Activated CD8-positive, alpha-beta memory T cell treated with anti-CD3 and anti-CD28 coated beads for 48 hours (primary cell): ENCODE measurements at regions not wholly inside any gene's neighbourhood (a gene's known extent, or its start where the extent isn't known, plus 50 kb on each side); places are given as distances from the start of the nearest gene placed in this dataset.

Experiments used
- DNase-seq, 3 experiments: peaks; one replicate each; pipeline ENCODE4 v3.0.0-alpha.2; 2020; ENCODE audit warnings: low read depth in 2 of 3, low spot score in 2 of 3

DNA sequence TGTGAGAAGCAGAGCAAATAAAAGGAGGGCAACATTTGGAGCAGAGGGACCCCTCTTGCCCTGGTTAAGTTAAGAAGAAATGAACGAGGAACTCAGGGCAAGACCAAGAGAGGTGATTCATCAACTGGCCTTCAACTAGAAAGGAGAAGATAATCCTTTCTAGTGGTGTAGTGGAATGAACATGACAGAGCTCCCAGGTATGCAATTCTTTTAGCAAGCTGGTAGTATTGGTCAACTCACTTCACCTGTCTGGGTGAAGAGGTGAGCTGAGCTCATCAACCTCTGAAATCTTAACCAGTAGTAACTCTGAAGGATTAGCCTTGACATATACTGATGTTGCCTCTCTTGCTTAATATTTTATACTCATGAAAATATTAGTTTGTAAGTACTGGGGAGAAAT is 1024.7 kb upstream of the GOT2 start:
- DNase-seq = no peak

DNA sequence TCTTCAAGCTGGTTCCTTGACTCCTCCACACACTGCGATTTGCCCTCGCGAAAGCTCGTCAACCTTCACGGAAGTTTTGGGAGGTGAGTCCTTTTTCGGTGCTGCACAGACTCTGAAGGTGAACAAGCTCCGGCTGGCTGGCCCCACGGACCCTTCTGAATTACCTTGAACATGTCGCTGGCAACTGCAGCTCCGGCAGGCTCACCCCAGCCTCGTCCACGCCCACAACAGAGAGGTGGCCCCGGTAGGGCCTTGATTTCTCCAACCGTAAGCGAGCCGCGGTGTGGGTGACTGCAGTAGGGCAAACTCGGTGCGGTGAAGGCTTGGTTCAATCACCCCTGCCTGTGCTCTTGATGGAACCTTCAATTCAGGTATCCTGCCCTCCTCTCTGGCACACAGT is 1020.7 kb upstream of the GOT2 start:
- DNase-seq = no peak

DNA sequence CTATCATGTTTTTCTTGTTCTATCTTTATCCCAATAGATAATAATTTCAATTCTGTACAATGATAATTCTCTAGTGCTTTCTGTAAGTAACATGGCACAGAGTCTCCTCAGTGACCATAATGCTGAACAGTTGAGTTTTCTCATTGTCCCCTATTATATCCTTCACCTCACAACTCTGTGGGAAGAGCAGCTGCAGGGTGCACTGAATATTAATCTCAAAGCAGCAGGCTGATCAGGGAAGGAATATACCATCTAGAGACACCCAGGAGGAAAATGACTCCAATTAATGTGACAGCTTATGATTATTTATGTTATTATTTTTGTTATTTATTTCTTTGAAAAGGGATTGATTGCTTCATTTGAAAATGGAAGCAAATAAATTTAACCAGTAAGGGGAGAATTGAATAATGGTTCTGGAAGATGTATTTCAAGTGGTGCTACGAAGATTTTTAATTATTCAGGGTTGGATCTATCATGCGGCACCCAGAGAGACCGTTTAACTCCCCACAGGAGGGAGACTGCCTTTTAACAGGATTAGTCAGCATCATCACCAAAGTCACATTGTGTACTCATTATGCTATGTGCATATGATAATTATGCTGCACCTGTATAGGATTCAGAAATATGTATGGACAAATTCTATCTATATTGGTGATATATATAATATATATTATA is 1015.7 kb upstream of the GOT2 start:
- DNase-seq = no peak

DNA sequence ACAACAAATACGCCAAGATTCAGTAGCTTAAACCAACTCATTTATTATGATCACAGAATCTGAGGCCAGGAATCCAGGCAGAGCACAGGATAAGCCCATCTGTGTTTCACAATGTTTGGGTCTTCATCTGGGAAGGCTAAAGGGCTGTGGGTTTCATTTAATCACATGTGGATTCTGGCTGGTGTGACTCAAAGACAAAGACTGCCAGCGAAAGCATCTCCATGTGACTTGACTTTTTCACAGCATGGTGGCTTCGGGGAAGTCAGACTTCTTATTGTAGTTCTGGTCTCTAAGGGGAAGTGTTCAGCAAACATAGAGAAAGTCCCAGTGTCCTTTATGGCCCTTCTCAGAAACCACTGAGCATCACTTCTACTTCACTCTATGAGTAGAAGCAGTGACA is 1014.4 kb upstream of the GOT2 start:
- no peak for DNase-seq

DNA sequence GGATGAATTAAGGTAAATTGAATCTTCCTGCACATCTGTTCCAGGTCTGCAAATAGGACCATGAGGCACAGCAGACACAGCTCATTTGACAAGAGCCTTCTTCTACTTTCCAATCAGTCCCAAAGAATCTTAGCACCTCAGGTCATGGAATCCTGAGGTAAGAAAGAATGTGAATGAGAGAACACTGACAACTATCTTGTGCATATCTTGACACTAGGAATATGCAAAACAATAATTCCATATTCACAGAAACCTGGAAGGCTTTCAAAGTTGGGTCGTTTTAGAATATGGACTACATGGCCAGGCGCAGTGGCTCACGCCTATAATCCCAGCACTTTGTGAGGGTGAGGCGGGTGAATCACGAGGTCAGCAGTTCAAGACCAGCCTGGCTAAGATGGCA is 1009.4 kb upstream of the GOT2 start:
- no peak for DNase-seq

DNA sequence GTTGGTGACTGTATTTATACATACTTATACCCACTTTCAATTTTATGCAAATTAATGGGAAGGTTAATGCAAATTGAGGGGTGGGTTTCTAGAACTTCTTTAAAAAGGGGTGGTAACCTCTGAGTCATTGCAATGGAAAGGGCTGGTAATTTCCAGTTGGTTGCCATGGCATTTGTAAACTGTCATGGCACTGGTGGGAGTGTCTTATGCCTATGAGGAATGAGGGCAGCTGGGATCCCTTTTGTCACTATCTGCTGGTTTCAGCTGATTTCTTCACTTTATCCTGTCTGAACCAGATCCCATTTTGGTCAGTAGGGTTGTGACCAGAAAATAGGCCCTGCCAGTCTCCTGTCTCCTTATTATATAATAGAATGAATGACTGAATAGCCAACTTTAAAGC is 1006.7 kb upstream of the GOT2 start:
- DNase-seq = no peak

DNA sequence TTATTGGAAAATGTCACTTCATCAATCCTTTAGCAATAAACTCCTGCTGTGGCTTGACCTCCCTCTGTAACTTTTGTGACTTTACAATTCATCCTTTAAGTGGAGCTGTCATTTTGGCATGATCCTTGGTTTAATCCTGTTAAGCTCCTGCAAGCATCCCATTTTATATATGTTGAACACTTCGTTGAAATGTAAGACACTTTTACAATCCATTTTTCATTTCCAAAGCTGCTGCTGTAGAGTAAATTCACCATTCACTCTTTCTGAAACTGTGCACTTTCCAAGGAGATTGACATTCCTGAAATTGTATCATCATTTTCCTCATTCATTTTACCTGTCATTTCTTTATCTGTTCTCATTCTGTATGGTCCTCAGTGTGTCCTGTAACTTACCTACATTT is 1003.2 kb upstream of the GOT2 start:
- no peak for DNase-seq

DNA sequence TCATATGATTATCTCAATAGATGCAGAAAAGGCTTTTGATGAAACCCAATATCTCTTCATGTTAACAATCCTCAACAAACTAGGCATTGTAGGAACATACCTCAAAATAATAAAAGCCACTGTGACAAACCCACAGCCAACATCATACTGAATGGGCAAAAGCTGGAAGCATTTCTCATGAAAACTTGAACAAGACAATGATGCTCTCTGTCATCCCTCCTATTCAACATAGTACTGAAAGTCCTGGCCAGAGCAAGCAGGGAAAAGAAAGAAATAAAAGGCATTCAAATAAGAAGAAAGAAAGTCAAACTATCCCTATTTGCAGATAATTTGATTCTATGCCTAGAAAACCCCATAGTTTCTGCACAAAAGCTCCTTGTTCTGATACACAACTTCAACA is 999.2 kb upstream of the GOT2 start:
- no peak for DNase-seq

DNA sequence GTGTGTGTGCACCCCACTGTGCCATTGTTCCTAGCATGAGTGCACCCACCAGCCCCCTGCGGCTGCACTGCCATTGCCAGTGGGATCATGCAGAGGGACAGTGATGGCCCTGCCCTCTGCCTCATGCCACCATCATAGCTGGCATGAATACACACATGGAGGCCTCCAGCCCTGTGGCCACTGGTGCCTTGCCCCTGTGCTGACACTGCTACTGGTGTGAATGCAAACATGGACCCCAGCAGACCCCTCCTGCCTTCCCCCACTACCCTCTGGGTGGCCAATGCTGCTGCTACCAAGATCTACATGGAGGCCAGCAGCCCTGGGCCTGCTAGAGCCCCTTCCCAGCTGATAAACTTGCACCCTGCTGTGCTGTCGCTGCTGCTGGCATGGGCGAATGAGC is 995.5 kb upstream of the GOT2 start:
- no peak for DNase-seq

DNA sequence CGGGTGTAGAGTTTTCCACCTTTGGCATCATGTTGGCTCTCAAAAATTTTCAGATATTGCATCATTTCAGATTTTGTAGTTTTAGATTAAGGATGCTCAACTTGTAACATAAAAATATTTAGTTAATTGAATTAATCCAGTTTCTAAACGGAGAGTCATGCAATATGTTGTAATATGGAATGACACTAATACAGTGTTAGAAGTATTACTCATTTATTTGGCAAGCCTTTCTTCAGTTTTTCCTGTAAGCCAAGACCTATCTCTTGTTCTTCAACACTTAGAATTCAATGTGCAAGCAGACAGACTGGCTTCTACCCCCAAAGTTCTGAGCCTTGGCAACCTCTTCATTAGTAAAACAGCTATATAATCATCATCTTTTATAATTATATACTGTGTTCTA is 985.0 kb upstream of the GOT2 start:
- DNase-seq = no peak

DNA sequence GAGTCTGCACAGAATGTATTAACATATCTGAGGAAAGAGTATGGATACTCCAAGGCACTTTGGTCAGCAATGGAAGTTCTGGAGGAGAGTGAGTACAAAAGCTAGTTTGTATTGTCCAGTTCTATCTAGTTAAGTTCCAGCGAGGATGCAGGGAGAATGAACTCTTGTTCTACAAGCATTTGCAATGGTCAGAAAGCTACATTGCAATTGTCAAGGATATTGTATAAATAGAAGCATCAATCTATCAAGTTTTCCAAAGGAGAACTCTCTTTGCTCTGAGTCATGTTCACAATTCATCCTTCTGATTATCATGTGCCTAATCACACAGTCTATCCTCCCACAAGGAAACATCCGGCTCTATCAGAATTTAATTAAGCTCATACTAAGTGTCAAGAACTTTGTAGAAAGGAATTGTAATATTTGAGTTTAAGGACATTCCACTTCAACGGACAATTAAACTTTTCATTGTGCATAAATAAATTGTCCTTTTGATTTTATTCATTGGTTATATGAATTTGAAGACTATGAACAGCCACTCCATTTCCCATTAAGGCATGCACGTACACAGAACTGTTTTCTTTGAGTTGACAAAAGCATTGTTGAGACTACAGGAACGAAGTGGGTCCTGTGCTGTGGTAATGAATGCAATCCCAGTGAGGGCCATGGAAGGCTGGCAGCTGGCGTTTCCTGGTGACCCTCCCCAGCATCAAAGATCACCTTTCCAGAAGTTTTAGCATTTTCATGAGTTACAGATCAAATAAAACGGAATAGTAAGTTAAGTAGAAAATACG is 973.5 kb upstream of the GOT2 start:
- no peak for DNase-seq

DNA sequence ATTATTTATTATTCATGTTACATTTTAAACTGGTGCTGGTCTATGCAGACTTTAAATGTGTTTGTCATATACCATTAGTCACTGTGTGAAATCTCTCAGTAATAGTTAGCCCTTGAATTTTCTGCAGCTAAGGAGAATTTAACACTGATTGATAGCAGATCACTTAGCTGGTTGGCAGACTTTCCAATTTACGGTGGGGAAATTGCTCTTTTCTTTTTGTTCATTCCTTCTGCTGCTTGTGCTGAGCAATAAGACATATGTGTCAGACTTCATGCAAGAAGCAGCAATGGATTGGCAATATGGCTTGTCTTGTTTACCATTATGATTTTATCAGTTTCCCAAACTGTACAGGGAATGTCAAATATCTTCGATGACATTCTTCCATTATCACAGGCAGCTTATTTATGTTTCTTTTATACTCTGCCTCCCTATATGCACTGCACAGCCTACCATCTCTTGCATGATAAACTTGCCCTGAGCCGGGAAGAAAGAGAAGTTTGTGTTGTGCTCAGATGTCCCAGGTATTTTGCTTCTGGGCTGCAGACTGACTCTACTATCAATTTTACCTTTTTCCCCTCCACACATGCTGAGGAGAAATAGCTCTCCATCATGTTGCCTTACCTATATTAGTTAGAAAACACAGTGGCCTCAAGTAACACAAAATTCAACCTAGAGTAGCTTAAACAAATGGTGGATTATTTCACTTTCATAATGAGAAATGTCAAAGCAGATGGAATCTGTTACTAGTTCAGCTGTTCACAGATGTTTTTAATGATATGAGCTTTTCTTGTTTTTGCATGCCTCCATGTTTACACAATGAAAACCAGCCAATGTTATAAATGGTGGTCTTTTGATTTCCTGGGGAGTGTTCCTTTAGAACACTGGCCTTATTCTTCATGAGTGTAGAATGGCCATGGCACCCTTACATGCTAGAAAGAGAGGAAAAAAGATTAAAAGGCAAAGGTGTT is 968.1 kb upstream of the GOT2 start:
- DNase-seq = no peak

DNA sequence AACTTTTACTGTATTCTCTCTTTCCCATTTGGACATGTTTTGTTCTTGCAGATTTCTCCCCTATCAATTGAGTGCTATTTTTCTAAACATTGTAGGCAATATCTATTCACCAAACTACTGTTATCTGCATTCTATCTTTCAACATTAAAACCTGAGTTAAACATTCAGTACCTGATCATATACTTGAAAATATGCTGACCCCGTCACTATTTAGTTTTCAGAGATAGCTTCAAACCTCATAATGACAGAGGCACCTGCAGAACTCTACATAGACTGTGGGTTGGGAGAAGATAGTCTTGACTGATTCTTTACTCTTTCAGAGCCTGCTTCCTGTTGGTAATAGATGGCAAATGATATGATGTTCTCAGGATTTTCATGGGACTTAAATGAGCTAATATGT is 965.7 kb upstream of the GOT2 start:
- DNase-seq = no peak

DNA sequence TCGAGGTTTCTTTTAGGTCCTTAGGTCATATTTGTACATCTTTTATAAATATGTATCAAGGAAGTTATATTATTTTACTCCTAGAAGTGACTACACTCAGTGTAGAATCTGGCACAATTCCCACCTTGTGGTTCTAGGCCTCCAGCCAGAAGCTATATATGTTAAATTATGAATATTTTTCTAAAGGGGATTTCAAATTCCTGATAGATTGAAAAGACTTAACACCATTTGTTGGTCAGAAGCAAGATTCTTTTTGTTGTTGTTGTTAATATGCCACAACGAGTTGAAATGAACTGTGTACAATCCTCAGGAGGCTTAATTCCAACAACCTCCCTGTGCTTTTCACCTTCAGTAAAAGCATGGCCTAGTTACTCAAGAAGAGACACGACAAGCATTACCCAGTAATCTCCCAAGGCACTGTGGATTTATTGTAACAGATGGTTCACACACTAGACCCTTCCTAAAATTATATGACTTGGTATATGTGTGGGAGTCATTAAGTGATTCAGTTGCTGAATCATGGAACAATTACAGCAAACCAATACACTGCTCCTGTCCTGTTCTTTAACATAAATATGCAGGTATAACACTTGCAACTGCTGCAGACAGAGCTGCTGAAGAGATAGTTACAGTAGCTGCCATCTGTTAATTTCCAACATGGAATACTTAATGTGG is 964.4 kb upstream of the GOT2 start:
- DNase-seq = no peak

DNA sequence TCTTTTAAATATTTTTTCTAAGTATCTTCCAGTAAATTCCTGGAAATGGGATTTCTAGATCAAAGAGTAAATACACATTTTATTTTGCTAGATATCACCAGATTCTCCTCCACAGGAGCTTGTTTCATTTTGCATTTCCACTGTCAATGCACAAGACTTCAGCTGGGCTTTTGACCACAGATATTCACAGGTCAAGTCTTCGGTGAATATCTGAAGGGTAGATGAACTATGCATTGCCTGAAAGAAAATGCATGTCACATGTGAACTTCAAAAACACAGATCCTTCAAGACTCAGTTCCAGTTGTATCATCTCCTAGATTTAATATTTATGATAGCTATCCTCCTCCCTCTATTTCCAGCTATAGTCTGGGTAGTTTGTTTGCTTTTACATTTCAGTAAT is 963.6 kb upstream of the GOT2 start:
- DNase-seq = no peak

DNA sequence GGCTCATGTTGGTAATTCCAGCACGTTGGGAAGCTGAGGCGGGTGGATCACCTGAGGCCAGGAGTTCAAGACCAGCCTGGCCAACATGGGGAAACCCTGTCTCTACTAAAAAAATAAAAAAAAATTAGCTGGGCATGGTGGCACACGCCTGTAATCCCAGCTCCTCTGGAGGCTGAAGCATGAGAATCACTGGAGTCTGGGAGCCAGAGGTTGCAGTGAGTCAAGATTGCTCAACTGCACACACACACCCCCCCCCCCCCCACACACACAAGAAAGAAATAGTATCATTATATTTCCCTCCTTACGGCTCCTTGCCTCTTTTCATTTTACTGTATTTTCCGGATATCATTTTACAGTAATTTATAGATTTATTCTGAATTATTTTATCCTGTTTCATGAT is 963.1 kb upstream of the GOT2 start:
- DNase-seq = no peak

DNA sequence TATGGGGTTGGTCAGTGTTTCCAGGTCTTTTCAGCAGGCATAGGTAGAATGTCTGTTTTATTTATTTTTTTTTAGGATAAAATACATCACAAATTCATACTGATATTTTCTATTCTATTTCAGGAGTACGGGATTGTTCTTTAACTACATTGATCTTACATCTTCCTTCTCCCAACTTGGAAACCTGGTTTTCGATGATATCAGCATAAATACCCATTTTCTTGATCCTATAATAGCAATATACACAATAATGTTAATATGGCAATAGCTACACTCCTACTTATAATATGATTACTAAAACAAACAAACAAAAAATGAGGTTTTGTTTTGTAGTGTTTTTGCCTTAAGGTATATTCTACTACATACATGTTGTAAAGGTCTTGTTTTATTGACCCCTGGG is 962.4 kb upstream of the GOT2 start:
- no peak for DNase-seq

DNA sequence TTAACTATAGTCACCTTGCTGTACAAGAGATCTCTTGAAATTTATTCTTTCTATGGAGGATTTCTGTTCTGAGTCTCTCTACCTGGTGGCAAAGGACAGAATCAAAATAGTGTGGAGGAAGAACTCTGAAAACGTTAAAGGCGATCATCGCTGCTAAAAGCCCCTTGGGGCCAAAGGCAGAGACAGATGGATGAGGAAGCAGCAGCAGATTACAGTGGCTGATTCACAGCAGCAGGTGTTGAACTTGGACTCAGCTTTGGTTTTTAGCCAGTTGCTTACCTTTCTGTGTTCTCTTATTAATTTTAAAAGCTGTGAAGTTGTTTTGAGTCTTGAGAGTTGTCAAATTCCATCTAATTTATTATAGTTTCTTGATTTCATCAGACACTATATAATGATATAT is 956.1 kb upstream of the GOT2 start:
- DNase-seq = no peak

DNA sequence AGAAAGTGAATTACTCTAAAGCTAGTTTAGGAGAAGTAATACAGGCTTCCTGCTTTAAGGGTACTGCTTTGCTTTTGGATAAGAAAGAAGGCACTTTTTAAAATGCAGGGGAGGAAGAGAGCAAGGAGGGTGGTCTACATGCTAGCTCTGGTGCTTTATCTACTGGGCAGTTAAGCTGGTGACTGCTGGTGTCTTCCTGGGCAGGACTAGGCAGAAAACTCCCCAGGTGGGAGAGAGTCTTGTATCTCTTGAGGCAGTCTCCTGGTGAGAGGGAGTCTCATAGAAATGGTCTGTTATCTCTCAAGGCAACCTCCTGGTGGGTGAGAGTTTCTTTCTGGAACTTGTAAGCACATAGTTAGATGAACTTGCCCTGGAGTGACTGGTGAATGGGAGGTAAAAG is 953.9 kb upstream of the GOT2 start:
- DNase-seq = no peak

DNA sequence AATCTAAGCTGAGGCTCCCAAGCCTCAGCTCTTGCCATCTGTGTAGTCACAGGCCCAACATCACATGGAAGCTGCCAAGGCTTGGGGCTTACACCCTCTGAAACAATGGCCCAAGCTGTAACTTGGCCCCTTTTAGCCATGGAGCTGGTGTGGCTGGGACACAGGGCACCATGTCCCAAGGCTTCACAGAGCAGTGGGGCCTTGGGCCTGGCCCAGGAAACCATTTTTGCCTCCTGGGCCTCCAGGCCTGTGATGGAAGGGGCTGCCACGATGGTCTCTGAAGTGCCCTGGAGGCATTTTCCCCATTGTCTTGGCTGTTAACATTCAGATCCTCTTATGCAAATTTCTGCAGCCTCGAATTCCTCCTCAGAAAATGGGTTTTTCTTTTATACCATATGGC is 952.3 kb upstream of the GOT2 start:
- DNase-seq = no peak

DNA sequence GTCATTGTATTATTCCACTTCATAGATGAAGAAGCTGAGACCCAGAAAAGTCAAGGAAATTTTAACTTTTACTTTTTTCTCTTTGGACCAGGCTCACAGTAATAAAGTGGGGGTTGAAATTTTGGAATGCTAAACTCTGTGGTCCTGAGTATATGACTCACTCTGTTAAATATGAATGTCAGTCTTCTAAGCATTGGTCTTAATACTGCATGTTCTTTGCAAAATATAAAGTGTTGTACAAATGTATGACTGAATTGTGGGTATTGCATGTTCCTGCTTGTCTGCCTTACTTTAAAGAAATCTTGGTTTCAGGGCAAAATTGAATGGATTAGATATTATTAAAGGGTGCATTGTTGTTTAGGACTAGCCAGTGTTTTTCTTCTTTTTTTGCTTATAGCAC is 950.8 kb upstream of the GOT2 start:
- DNase-seq = no peak
